Esophagus muscularis mucosa (tissue), 3 donors: ENCODE measurements at regions not wholly inside any gene's neighbourhood (a gene's known extent, or its start where the extent isn't known, plus 50 kb on each side); places are given as distances from the start of the nearest gene placed in this dataset.

Experiments used
- POLR2A ChIP-seq: fragments of 450-650 bp; IDR thresholded peaks from one replicate; pipeline ENCODE4 v1.6.1; 2017; ENCODE audit warnings: antibody characterized with exemption, moderate library complexity, mild to moderate bottlenecking, low read depth
- POLR2AphosphoS5 ChIP-seq, 2 donors: sonication (generic); formaldehyde crosslinking; IDR thresholded peaks; one replicate each; pipeline ENCODE4 v1.6.1; 2017; ENCODE audit warnings: antibody characterized with exemption in 2 of 2
- TF ChIP-seq, protein P1 (sequence below), 3 experiments: fragments of 200-600 bp in 2 of 3; fragments of 450-650 bp in 1 of 3; sonication (generic) in 2 of 3; IDR thresholded peaks; one replicate each; pipeline ENCODE4 v1.5.1; 2017 to 2019; ENCODE audit warnings: antibody characterized with exemption in 3 of 3, mild to moderate bottlenecking in 2 of 3, moderate library complexity in 1 of 3

DNA sequence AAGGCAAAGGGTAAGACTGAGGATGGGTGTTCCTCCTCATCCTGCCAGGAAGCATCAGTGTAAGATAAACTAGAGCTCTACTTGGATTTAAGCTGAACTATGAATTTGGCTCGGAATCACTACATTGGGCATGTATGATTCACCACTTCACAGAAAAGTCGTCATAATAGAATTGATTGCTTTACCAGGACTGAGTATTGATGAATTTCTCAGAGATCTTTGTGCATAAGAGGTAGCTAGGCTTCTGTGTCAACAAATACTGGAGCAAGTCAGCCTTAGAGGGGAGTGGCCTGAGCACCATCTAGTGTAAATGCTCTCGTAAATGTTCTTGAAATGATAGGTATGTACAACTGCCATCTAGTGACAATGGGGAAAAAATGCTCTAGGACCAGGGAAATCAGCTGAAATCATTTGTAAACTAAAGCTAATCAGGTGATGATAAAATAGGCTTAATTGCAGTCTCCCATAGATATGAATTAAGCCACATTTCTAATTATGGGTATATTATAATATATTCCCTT, 309.5 kb upstream of the FMR1 start:
- TF ChIP-seq, protein P1, sequence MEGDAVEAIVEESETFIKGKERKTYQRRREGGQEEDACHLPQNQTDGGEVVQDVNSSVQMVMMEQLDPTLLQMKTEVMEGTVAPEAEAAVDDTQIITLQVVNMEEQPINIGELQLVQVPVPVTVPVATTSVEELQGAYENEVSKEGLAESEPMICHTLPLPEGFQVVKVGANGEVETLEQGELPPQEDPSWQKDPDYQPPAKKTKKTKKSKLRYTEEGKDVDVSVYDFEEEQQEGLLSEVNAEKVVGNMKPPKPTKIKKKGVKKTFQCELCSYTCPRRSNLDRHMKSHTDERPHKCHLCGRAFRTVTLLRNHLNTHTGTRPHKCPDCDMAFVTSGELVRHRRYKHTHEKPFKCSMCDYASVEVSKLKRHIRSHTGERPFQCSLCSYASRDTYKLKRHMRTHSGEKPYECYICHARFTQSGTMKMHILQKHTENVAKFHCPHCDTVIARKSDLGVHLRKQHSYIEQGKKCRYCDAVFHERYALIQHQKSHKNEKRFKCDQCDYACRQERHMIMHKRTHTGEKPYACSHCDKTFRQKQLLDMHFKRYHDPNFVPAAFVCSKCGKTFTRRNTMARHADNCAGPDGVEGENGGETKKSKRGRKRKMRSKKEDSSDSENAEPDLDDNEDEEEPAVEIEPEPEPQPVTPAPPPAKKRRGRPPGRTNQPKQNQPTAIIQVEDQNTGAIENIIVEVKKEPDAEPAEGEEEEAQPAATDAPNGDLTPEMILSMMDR (IDR thresholded peaks at IDR 0.05) = no peak
- TF ChIP-seq POLR2A (no peak), POLR2AphosphoS5 (IDR thresholded peaks at IDR 0.05) (no peak)
